Putamen (tissue), 1 donor: ENCODE measurements at regions not wholly inside any gene's neighbourhood (a gene's known extent, or its start where the extent isn't known, plus 50 kb on each side); places are given as distances from the start of the nearest gene placed in this dataset.
"Not testable (repeated sequence)": the region's sequence is repeated elsewhere in the genome, so short reads cannot be mapped to it uniquely, and the experiment has no call there.

Source experiments
- DNase-seq: peaks from one replicate; pipeline ENCODE4 v3.0.0-alpha.2; 2016; ENCODE audit warnings: low spot score

DNA sequence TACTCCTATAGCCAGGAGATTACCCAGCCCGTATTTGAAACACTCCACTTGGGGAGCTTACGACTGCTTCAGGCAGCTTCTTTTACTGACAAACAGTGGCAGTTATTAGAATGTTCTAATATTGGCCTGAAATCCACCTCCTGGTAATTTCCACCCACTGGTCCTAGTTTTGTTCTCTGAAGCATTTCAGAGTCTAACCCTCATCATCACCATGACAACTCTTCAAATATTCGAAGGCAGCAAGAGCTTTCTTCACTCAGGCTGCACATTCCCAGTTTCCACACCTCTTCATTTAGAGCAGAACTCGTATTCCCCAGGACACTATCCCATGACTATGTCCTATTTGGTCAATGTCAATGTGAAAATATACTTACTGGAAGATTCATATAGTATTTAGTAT is 325.6 kb downstream of the UBE3D start:
- peak; percentile 52 for DNase-seq

DNA sequence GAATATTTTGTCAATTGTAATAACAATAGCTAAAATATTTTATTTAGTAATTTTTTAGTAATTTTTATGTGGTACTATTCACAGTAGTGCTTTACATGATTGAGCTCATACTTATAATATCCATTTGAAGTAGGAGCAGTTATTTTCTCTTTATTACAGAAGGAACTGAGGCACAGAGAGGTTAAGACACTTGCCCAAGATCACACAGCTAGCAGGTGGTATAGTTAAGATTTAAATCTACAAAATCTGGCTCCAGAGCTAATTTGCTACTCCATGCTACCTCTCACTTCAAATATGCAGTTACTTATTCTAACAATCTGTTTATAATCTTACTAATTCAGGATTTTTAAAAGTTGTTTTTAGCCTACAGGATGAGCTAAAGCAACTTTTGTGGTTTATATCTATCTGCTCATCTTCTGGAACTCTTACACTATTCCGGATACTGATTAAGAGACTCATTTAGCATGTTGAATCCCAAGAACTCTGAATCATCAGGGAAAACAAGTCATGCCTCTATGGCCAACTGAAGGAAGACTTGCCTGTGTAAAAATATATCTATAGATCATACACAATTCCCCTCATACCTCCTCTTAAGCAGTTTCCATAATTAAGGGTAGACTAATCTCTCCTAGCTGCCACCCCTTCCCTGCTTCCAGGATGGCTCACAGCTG is 324.2 kb downstream of the UBE3D start:
- DNase-seq = no peak

- no peak for DNase-seq
Measured at GRCh38 chr6:82741996-82742385, 323.6 kb downstream of the UBE3D start.

GRCh38 chr6:82744286-82745015 is 321.2 kb downstream of the UBE3D start:
- DNase-seq = no peak

DNA sequence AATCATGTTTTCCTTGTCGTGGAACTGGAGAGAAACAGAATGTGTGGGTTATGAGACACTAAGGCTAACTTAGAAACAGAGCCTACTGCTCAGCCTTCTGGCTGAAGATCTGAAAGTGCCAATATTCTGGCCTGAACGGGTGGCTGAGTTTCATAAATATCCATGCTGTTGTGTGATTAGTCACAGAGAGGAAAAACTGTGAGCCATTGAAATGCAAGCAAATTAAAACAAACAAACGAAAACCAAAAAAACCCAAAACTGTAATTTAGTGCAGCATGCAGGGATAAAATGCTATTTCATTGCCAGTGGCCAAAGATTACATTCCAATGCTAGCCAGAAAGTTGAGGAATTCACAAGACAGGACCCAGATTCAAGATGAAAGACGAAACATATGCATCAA is 315.1 kb downstream of the UBE3D start:
- DNase-seq = no peak

- no peak for DNase-seq
Measured at GRCh38 chr6:82751718-82752117, 313.9 kb downstream of the UBE3D start.

GRCh38 chr6:82761674-82762345 is 303.8 kb downstream of the UBE3D start:
- DNase-seq = no peak

GRCh38 chr6:82766476-82766875 is 299.2 kb downstream of the UBE3D start:
- DNase-seq = no peak

DNA sequence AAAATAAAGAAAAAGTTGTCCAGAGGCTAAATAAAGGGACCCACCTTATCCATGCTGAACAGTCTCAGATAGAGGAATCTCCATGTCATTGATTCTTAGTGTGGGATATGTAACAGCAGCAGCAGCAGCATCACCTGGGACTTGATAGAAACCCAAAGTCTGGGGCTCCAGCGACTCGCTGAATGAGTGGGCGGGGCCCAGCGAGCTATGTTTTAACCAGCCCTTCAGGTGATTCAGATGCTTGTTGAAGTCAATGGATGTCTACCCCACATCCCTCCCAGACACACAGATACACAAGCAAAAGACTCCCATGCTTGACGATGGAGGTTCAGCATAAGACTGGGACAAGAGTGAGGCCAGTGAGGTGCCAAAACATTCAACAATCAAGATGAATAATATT is 298.6 kb downstream of the UBE3D start:
- DNase-seq = no peak

DNA sequence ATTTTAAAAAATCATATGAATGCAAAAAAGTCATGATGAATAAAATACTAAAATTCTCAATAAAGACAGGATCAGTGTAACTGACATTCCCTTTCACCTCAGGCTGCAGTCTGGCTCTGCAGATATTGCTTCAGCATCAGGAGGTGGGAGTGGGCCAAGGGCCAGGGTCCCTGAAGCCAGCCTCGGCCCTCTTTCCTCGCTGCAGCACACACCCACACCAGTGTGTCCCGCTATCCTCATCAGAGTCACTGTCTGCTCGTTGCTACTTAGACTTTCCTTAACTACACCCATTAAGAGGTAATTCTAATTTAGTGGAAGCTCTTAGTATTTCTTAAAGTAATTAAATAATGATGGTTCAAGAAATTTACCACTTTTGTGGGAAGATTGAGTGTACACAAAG is 298.2 kb downstream of the UBE3D start:
- no peak for DNase-seq

DNA sequence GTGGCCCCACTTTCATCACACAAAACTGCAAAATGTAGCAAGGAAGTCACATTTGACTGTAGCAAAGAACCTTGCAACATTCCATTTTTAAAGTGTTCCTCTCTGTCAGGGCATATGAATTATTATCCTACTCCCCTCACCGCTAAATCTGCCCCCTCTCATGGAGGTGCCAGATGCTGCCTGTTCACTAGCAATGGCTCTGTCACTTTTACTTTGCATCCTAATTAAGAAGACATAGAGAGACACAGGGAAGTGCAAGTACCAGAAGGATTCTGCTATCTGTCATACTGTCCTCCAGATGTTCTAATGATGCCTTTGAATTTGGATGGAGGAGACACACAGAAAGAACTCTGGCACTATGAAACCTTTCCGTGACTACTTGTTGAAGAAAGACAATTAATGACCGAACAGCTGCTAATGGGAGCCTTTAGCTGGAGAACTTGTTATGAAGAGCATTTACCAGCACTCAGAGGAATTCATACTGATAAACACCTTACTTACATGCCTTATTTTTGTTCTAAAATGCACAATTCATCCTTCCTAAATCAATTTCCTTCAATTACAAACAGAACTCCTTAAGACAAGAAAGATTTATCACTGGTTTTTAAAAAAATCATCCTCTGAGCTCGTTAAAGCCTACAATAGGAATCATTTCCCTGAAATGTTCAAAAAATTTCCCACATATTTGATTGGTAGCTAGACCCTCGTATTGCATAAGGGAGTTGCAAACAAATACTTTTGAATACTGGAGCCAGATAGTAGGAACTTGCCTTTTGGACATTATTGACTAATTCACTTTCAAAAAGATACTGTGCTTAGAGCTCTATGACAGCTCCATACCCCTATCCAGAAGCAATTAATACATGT is 292.6 kb downstream of the UBE3D start:
- no peak for DNase-seq

DNA sequence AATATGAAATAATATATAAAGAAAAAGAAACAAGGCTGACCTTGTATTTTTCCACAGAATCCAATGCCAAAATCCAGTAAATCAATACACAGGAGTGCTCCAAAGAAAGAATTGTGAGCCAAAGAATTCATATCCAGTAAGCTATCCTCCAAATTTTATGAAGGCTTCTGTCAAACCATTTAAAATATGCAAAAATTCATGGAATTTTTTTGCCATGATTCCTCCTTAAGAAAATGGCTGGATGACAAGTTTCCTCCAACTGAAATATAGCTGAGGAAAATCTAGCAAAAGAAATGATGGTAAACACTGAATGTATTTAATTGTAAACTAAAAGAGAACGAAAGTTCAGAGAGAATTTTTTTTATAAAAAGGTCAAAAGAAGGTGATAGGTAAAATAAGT is 290.3 kb downstream of the UBE3D start:
- DNase-seq = no peak

- no peak for DNase-seq
Measured at GRCh38 chr6:82775981-82776380, 289.7 kb downstream of the UBE3D start.

DNA sequence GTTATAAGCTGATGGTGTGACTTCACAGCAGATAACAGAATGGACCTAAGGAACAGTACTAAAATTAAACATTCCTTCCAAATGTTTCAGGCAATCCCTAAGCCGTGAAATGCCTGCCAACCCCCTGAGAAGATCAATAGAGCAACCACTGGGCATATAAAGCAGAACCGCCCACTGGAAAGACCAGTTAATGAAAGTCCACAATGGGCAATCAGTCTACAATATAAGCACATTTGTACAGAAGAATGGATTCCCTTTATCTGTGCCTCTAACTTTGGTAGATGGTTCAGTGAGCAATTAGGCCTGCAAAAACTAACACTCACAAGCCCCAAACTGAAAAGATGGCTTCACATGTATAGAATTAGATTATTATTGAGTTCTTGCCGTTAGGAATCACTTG is 286.6 kb downstream of the UBE3D start:
- DNase-seq = no peak

DNA sequence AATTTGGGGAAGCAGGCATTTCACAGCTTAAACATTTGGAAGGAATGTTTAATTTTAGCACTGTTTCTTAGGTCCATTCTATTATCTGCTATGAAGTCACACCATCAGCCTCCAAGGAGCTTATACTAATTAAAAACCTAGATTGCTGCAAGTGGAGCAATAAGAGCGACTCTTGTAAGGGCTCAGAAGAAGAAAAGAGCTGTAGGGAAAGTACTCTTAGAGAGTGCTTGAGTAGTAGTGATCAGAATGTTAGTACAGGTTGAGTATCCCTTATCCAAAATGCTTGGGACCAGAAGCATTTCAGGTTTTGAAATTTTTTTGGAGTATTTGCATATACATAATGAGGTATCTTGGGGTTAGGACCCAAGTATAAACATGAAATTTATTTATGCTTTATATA is 285.3 kb downstream of the UBE3D start:
- no peak for DNase-seq

- DNase-seq = no peak
Measured at GRCh38 chr6:82781620-82782204, 283.9 kb downstream of the UBE3D start.

DNA sequence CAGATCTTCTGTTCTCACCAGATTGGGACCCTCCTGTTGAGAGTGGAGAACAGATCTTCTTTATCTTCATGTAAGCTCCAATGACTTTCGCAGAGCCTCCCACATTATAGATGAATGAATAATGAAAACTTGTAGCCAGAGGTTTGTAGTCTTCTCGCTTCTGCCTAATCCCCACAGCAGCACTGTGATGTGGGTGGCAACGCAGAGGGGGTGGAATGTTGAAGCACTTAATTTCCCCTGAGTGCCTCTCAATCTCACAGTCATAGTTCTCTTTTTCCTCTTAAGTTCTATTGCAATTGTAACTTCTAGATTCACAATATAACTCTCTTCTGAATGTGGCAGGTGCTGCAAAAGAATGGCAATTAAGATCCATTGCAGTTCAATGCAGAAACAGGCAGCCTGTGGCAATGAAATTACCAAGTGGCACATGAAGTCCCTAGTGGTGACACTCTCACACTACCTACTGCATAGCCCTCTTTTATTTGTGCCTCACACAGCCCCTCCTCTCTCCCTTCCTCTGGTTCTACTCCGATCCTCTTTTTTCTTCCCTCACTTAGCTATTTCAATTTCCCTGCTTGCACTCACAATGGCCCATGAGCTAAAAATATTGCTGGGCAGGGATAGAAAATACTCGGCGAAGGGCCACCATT is 281.9 kb downstream of the UBE3D start:
- peak; percentile 77 for DNase-seq

DNA sequence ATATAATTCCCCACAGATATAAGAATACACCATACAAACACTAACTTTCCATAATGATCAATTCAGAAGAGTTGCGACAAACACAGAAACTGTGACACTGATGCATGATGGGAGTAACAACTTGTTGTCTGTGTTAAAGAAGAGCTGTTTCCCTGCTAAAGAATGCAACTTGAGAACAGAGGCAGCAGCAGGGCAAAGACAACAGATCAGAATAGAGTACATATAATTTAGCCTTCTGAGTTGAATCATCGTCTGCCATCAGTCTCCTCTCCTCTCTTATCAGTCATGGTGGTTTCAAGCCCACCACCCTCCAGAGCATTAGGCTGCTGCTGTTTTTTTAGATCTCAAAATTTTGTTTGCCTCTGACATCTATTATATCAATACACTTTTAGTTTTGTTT is 280.4 kb downstream of the UBE3D start:
- no peak for DNase-seq

DNA sequence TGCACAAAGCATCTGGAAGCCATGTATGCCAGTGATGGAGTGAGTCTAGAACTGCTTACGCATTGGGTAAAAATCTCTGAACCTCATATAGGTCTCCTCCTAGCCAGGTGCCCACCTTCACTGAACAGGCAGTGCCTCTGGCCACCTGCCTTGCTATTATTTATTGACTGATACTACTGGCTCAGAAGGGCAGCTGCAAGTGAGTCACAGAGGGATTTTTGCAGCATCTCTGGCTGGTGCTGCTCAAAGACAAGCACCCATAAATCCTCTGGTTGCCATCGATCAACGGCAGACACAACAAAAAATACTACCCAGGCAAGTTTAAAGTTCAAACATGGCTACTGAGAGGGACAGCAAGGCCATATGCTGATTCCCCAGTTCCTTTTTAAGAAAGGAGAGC is 279.4 kb downstream of the UBE3D start:
- DNase-seq = no peak

DNA sequence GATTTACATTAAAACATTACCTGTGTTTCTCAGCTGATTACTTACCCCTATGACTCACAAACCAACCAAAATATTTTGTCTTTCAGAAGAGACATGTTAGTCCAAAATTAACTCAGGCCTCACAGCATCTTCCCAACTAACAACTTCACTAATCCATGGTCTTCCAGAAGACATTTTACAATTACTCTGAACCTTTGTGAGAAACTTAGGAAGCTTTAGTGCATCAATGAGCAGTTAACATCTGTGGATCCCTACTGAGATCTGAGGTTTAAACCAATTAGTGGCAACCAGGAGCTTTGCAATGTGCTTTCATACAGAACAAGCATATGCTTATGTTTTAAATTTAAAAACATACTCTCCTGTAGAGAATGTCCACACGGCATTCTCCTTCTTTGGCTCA is 269.7 kb downstream of the UBE3D start:
- DNase-seq = no peak

DNA sequence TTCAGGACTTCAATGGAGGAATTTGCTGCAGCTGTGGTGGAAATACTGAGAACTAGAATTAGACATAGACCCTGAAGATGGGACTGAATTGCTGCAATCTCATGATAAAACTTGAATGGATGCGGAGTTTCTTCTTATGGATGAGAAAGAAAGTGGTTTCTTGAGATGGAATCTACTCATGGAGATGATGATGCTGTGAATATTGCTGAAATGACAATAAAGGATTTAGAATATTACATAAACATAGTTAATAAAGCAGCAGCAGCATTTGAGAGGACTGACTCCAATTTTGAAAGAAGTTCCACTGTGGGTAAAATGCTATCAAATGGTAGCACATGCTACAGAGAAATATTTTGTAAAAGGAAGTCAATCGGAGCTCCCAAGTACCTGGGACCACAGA is 264.6 kb downstream of the UBE3D start:
- DNase-seq = no peak

DNA sequence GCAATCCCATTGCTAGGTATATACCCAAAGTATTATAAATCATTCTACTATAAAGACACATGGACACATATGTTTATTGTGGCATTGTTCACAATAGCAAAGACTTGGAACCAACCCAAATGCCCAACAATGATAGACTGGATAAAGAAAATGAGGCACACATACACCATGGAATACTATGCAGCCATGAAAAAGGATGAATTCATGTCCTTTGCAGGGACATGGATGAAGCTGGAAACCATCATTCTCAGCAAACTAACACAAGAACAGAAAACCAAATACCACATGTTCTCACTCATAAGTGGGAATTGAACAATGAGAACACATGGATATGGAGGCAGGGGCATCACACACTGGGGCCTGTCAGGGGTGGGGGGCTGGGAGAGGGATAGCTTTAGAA is 249.4 kb downstream of the UBE3D start:
- DNase-seq = not testable (repeated sequence)
